Endothelial cell of umbilical vein (primary cell): ENCODE measurements at regions not wholly inside any gene's neighbourhood (a gene's known extent, or its start where the extent isn't known, plus 50 kb on each side); places are given as distances from the start of the nearest gene placed in this dataset.

Experiments used
- BruUV-seq: library from RNA; stranded (reverse); fragments of 400-500 nt; replicated peaks from 2 replicates; lab custom pipeline; 2021; lab: Mats Ljungman, UMichigan
- CTCF ChIA-PET: fragments of 300-600, 350-600 bp; sonication (Branson Sonifier 250); formaldehyde crosslinking; loops from one replicate; lab custom pipeline; 2021; ENCODE audit warnings: antibody characterized with exemption, inconsistent platforms; lab: Charles Lee
- POLR2A ChIA-PET: fragments of 300-600, 350-600 bp; sonication (Branson Sonifier 250); formaldehyde crosslinking; loops from one replicate; lab custom pipeline; 2021; ENCODE audit warnings: antibody characterized with exemption, inconsistent platforms; lab: Charles Lee
- DNase-seq: peaks from one replicate; pipeline ENCODE4 v3.0.0-alpha.2; 2011; ENCODE audit warnings: low read depth, low spot score
- FAIRE-seq: peaks from 2 replicates; lab custom pipeline; 2011; peaks lifted over from hg19 to GRCh38; lab: Jason Lieb, UNC
- H2AFZ ChIP-seq: 2 replicates; pipeline ENCODE4 v1.6.0; 2012; ENCODE audit warnings: low read depth, low read length, control low read depth, inconsistent platforms
- H3K27ac ChIP-seq: 2 replicates; pipeline ENCODE4 v1.5.1; 2011; ENCODE audit warnings: low read depth, mild to moderate bottlenecking, control low read depth, low read length, moderate library complexity; ENCODE audit not compliant: insufficient read depth
- H3K27me3 ChIP-seq, 2 experiments: 2 replicates each; pipeline versions ENCODE4 v1.6.0 to v1.6.1; 2011; ENCODE audit warnings: low read length in 2 of 2, mixed read lengths in 1 of 2; ENCODE audit not compliant: control insufficient read depth in 2 of 2, insufficient read depth in 2 of 2
- H3K36me3 ChIP-seq, 2 experiments: 2 replicates in 1 of 2; 3 replicates in 1 of 2; pipeline ENCODE4 v1.5.1; 2011; ENCODE audit warnings: low read length in 2 of 2, mild to moderate bottlenecking in 1 of 2, moderate library complexity in 1 of 2; ENCODE audit not compliant: control insufficient read depth in 2 of 2, insufficient read depth in 2 of 2; ENCODE audit errors: extremely low read depth in 1 of 2
- H3K4me1 ChIP-seq: 3 replicates; pipeline ENCODE4 v1.5.1; 2011; ENCODE audit warnings: mild to moderate bottlenecking, low read length; ENCODE audit not compliant: control insufficient read depth, insufficient read depth; ENCODE audit errors: extremely low read depth
- H3K4me2 ChIP-seq: 2 replicates; pipeline ENCODE4 v1.6.1; 2011; ENCODE audit warnings: low read length, control low read depth, mixed read lengths; ENCODE audit not compliant: insufficient read depth
- H3K4me3 ChIP-seq, 3 experiments: fragments of 200-600 bp in 1 of 3; sonication (generic), shearing (Covaris generic) in 1 of 3; replicated peaks in 1 of 3; 2 replicates each; pipeline ENCODE4 v1.5.1; 2011 to 2016; ENCODE audit warnings: control low read depth in 3 of 3, low read length in 3 of 3, mild to moderate bottlenecking in 2 of 3, inconsistent platforms in 1 of 3, low read depth in 1 of 3, moderate library complexity in 1 of 3; ENCODE audit not compliant: insufficient read depth in 1 of 3
- H3K79me2 ChIP-seq: 2 replicates; pipeline ENCODE4 v1.6.0; 2012; ENCODE audit warnings: low read length, inconsistent platforms; ENCODE audit not compliant: control insufficient read depth, insufficient read depth
- H3K9ac ChIP-seq: replicated peaks from 2 replicates; pipeline ENCODE3; 2011; ENCODE audit warnings: low read length, control low read depth; ENCODE audit not compliant: insufficient read depth; ENCODE audit errors: extremely low read depth
- H3K9me1 ChIP-seq: replicated peaks from 3 replicates; pipeline ENCODE4 v1.6.0; 2011; ENCODE audit warnings: mild to moderate bottlenecking, low read length; ENCODE audit not compliant: control insufficient read depth, insufficient read depth; ENCODE audit errors: extremely low read depth
- H3K9me3 ChIP-seq: replicated peaks from 2 replicates; pipeline ENCODE4 v1.5.1; 2012; ENCODE audit warnings: low read length, inconsistent platforms; ENCODE audit not compliant: control insufficient read depth, insufficient read depth
- H4K20me1 ChIP-seq: replicated peaks from 2 replicates; pipeline ENCODE3; 2011; ENCODE audit warnings: mild to moderate bottlenecking, low read length; ENCODE audit not compliant: control insufficient read depth, insufficient read depth; ENCODE audit errors: extremely low read depth
- EZH2 ChIP-seq: IDR thresholded peaks from 2 replicates; pipeline ENCODE4 v1.6.1; 2012; ENCODE audit warnings: borderline replicate concordance, low read depth, mild to moderate bottlenecking, moderate library complexity, low read length, inconsistent platforms; ENCODE audit not compliant: severe bottlenecking
- FOS ChIP-seq: IDR thresholded peaks from 2 replicates; pipeline ENCODE4 v1.6.1; 2011; ENCODE audit warnings: mild to moderate bottlenecking, low read length, moderate library complexity, borderline replicate concordance; ENCODE audit not compliant: insufficient read depth
- GATA2 ChIP-seq: IDR thresholded peaks from 2 replicates; pipeline ENCODE4 v1.7.0; 2011; ENCODE audit warnings: low read depth, mild to moderate bottlenecking, moderate library complexity, mixed read lengths, low read length; ENCODE audit not compliant: insufficient read length, insufficient read depth
- JUN ChIP-seq: IDR thresholded peaks from 2 replicates; pipeline ENCODE4 v1.6.1; 2011; ENCODE audit warnings: borderline replicate concordance, low read depth; ENCODE audit not compliant: insufficient read length, insufficient read depth
- MYC ChIP-seq: IDR thresholded peaks from one replicate; pipeline ENCODE4 v1.6.1; 2011; ENCODE audit warnings: mild to moderate bottlenecking, low read depth, low read length
- POLR2A ChIP-seq: IDR thresholded peaks from 2 replicates; pipeline ENCODE4 v1.6.1; 2012; ENCODE audit warnings: low read depth, mild to moderate bottlenecking, control low read depth, low read length
- POLR2AphosphoS5 ChIP-seq: IDR thresholded peaks from 2 replicates; pipeline ENCODE4 v1.6.1; 2012; ENCODE audit warnings: low read depth, mild to moderate bottlenecking, control low read depth, low read length, moderate library complexity; ENCODE audit not compliant: insufficient read depth
- dilution Hi-C: fragments of 300-500 bp; cut with MboI; formaldehyde crosslinking; loops from one replicate; pipeline ENCODE4 v1.15.0; 2019; ENCODE audit warnings: low sequenced_read_pairs; ENCODE audit not compliant: extremely low pct_ligation_motif_present
- intact Hi-C: fragments of 100-400 bp; cut with micrococcal nuclease; formaldehyde crosslinking; loops from one replicate; pipeline ENCODE4 v1.10.0; 2022
- TF ChIP-seq, protein P1 (sequence below): IDR thresholded peaks from 2 replicates; pipeline ENCODE4 v1.6.1; 2011; ENCODE audit not compliant: insufficient read depth, insufficient read length
- TF ChIP-seq, protein P2 (sequence below), 2 donors: IDR thresholded peaks; 1 replicate in 1 of 2; 2 replicates in 1 of 2; pipeline ENCODE4 v1.5.1; 2011; ENCODE audit warnings: low read length in 2 of 2, mild to moderate bottlenecking in 2 of 2, moderate library complexity in 2 of 2, control low read depth in 1 of 2, inconsistent platforms in 1 of 2, low read depth in 1 of 2; ENCODE audit not compliant: insufficient read depth in 1 of 2; ENCODE audit errors: extremely low read depth in 1 of 2

- TF ChIP-seq, protein P1, sequence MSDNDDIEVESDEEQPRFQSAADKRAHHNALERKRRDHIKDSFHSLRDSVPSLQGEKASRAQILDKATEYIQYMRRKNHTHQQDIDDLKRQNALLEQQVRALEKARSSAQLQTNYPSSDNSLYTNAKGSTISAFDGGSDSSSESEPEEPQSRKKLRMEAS, result no peak
- no peak for TF ChIP-seq JUN
- no peak for TF ChIP-seq FOS
- no peak for TF ChIP-seq EZH2
- no peak for TF ChIP-seq MYC
- no peak for TF ChIP-seq POLR2A
- TF ChIP-seq, protein P2, sequence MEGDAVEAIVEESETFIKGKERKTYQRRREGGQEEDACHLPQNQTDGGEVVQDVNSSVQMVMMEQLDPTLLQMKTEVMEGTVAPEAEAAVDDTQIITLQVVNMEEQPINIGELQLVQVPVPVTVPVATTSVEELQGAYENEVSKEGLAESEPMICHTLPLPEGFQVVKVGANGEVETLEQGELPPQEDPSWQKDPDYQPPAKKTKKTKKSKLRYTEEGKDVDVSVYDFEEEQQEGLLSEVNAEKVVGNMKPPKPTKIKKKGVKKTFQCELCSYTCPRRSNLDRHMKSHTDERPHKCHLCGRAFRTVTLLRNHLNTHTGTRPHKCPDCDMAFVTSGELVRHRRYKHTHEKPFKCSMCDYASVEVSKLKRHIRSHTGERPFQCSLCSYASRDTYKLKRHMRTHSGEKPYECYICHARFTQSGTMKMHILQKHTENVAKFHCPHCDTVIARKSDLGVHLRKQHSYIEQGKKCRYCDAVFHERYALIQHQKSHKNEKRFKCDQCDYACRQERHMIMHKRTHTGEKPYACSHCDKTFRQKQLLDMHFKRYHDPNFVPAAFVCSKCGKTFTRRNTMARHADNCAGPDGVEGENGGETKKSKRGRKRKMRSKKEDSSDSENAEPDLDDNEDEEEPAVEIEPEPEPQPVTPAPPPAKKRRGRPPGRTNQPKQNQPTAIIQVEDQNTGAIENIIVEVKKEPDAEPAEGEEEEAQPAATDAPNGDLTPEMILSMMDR (IDR thresholded peaks at IDR 0.05; ENCODE audit: extremely low read depth in 1 of 2, insufficient read depth in 1 of 2, low read depth in 1 of 2, low read length in 2 of 2), result no peak
- TF ChIP-seq POLR2AphosphoS5, result no peak
- no peak for TF ChIP-seq GATA2
- H3K9ac ChIP-seq, result no peak overlapping the region
- H3K36me3 ChIP-seq, result no peaks in the 10 kb centered on the region
- H3K79me2 ChIP-seq, result no peaks in the 10 kb centered on the region
- H3K9me3 ChIP-seq, result no peaks in the 10 kb centered on the region
- H3K27ac ChIP-seq, result no peak overlapping the region
- no peak overlapping the region for H3K4me2 ChIP-seq
- ChIA-PET CTCF (interaction anchor here (1.4 to 2.5 kb wide), 3 partner anchors 12 to 196 kb away, joined by 5 to 7 read pairs (median 6); no protein-coding TSS in a partner anchor), POLR2A (no interaction called here)
- peaks cover 0 to 2% of the 10 kb centered on the region in 2 experiments for H3K27me3 ChIP-seq
- H2AFZ ChIP-seq, result no peak overlapping the region
- no peaks in the 10 kb centered on the region for H3K4me1 ChIP-seq
- FAIRE-seq (no peak), DNase-seq (no peak)
- BruUV-seq, result no TSS peak
- H3K9me1 ChIP-seq, result no peaks in the 10 kb centered on the region
- intact Hi-C loops, result no loop called here
- dilution Hi-C loops, result no loop called here
- no peaks in the 10 kb centered on the region for H4K20me1 ChIP-seq
- H3K4me3 ChIP-seq, result no peak overlapping the region
These were observed 71.5 kb upstream of the FBRSL1 start for GRCh38 chr12:132418393-132418925.
